Panc1 (cell line): ENCODE measurements at regions not wholly inside any gene's neighbourhood (a gene's known extent, or its start where the extent isn't known, plus 50 kb on each side); places are given as distances from the start of the nearest gene placed in this dataset.

Source experiments
- ATAC-seq: fragments of 200-7000 bp; cut with Tn5 transposase; 2 replicates; pipeline ENCODE4 v1.9.1; 2020; ENCODE audit warnings: mild to moderate bottlenecking, moderate library complexity
- BruUV-seq: library from RNA; stranded (reverse); fragments of 400-500 nt; replicated peaks from 2 replicates; lab custom pipeline; 2021; lab: Mats Ljungman, UMichigan
- CTCF ChIA-PET: fragments of 300-600 bp; sonication (Branson Sonifier 250); formaldehyde crosslinking; loops from one replicate; lab custom pipeline; 2022; ENCODE audit warnings: antibody characterized with exemption; lab: Charles Lee
- POLR2A ChIA-PET: fragments of 300-600 bp; sonication (Branson Sonifier 250); formaldehyde crosslinking; loops from one replicate; lab custom pipeline; 2022; ENCODE audit warnings: antibody characterized with exemption; lab: Charles Lee
- DNase-seq: peaks from one replicate; pipeline ENCODE4 v3.0.0-alpha.2; 2010; ENCODE audit warnings: low read depth, low spot score
- H3K27ac ChIP-seq: 2 replicates; pipeline ENCODE4 v1.5.1; 2011; ENCODE audit warnings: mild to moderate bottlenecking, low read length, inconsistent platforms
- H3K27me3 ChIP-seq: fragments of 200-500 bp; sonication (Bioruptor generic); 2 replicates; pipeline ENCODE4 v1.6.0; 2014; ENCODE audit warnings: low read length, inconsistent platforms; ENCODE audit not compliant: control insufficient read depth, insufficient read depth
- H3K36me3 ChIP-seq: fragments of 200-500 bp; sonication (Bioruptor generic); 2 replicates; pipeline ENCODE4 v1.5.1; 2014; ENCODE audit warnings: inconsistent platforms, mild to moderate bottlenecking, low read length, moderate library complexity; ENCODE audit not compliant: control insufficient read depth, insufficient read depth
- H3K4me1 ChIP-seq: 2 replicates; pipeline ENCODE4 v1.5.1; 2011; ENCODE audit warnings: inconsistent platforms, mild to moderate bottlenecking, low read length, moderate library complexity; ENCODE audit not compliant: control insufficient read depth, insufficient read depth
- H3K4me3 ChIP-seq, 2 experiments: 2 replicates each; pipeline ENCODE4 v1.5.1; 2011 to 2012; ENCODE audit warnings: low read depth in 2 of 2, low read length in 2 of 2, mild to moderate bottlenecking in 2 of 2, inconsistent platforms in 1 of 2, moderate library complexity in 1 of 2
- H3K9me3 ChIP-seq: fragments of 200-500 bp; sonication (Bioruptor generic); 2 replicates; pipeline ENCODE4 v1.5.1; 2014; ENCODE audit warnings: low read depth, mild to moderate bottlenecking, inconsistent platforms, low read length, moderate library complexity; ENCODE audit not compliant: control insufficient read depth, insufficient read depth
- POLR2AphosphoS5 ChIP-seq: IDR thresholded peaks from 2 replicates; pipeline ENCODE4 v1.6.1; 2012; ENCODE audit warnings: mild to moderate bottlenecking, low read depth, low read length, moderate library complexity
- SIN3A ChIP-seq: IDR thresholded peaks from 2 replicates; pipeline ENCODE4 v1.6.1; 2012; ENCODE audit warnings: low read depth, mild to moderate bottlenecking, low read length, moderate library complexity, borderline replicate concordance; ENCODE audit not compliant: insufficient read depth
- TCF7L2 ChIP-seq: IDR thresholded peaks from 2 replicates; pipeline ENCODE4 v1.6.1; 2011; ENCODE audit warnings: mild to moderate bottlenecking, low read depth, low read length, inconsistent platforms
- in situ Hi-C: cut with HindIII; loops from 2 replicates; pipeline ENCODE4 v1.10.0; 2016; ENCODE audit warnings: low sequenced_read_pairs, low pct_unique_long_range_greater_than_20kb
- intact Hi-C: fragments of 100-400 bp; cut with micrococcal nuclease; formaldehyde crosslinking; loops from one replicate; pipeline ENCODE4 v1.10.0; 2022; ENCODE audit not compliant: unreplicated experiment
- TF ChIP-seq, protein P1 (sequence below), 2 experiments: IDR thresholded peaks; 2 replicates each; pipeline ENCODE4 v1.6.1; 2011 to 2012; ENCODE audit warnings: low read depth in 2 of 2, control low read depth in 1 of 2, low read length in 1 of 2, mild to moderate bottlenecking in 1 of 2, moderate library complexity in 1 of 2; ENCODE audit not compliant: insufficient read depth in 1 of 2
- TF ChIP-seq, protein P2 (sequence below): fragments of 450-650 bp; IDR thresholded peaks from 2 replicates; pipeline ENCODE4 v1.5.1; 2017; ENCODE audit warnings: mild to moderate bottlenecking

GRCh38 chr2:16326711-16327300, 338.8 kb downstream of the CYRIA start:
- ChIA-PET POLR2A (no interaction called here), CTCF (no interaction called here)
- Histone ChIP-seq H3K4me1 (no peaks in the 10 kb centered on the region), H3K27ac (no peak overlapping the region), H3K9me3 (no peaks in the 10 kb centered on the region), H3K4me3 (no peak overlapping the region), H3K36me3 (no peaks in the 10 kb centered on the region), H3K27me3 (no peaks in the 10 kb centered on the region)
- intact Hi-C loops: no loop called here
- BruUV-seq: no TSS peak
- in situ Hi-C loops: no loop called here
- no peak for TF ChIP-seq POLR2AphosphoS5
- DNase-seq (no peak), ATAC-seq (no peak)

DNA sequence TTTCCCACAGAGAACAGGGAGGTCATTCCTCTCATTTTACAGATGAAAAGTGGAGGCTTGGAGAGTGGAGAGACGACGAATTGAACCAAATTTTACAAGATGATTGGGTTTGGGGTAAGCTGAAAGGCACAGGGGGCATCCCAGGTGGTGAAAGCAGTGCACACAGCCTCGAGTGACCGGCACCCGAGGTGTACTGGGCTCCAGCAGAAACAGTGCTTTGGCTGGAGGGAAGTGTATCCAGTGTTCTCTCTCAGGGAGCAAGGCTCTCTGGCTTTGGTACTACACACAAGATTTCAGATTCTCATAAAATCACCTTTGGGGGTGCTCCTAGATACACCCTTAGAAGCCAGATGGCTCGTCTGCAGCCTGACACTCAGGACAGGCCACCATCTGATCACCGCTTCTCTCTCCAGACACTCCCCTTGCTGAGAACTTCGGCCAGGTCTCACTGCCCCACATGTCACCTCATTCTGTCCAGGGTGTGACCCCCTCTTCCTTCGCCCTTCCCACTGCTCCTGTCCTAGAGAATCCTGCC, 339.6 kb downstream of the CYRIA start:
- in situ Hi-C loops (no loop called here), intact Hi-C loops (no loop called here)
- H3K36me3 ChIP-seq: no peaks in the 10 kb centered on the region
- no peaks in the 10 kb centered on the region for H3K4me1 ChIP-seq
- no peak overlapping the region for H3K27ac ChIP-seq
- ATAC-seq (no peak), DNase-seq (no peak)
- no peaks in the 10 kb centered on the region for H3K9me3 ChIP-seq
- ChIA-PET POLR2A (no interaction called here), CTCF (no interaction called here)
- TF ChIP-seq TCF7L2 (no peak), SIN3A (no peak), POLR2AphosphoS5 (no peak)
- TF ChIP-seq, protein P1, sequence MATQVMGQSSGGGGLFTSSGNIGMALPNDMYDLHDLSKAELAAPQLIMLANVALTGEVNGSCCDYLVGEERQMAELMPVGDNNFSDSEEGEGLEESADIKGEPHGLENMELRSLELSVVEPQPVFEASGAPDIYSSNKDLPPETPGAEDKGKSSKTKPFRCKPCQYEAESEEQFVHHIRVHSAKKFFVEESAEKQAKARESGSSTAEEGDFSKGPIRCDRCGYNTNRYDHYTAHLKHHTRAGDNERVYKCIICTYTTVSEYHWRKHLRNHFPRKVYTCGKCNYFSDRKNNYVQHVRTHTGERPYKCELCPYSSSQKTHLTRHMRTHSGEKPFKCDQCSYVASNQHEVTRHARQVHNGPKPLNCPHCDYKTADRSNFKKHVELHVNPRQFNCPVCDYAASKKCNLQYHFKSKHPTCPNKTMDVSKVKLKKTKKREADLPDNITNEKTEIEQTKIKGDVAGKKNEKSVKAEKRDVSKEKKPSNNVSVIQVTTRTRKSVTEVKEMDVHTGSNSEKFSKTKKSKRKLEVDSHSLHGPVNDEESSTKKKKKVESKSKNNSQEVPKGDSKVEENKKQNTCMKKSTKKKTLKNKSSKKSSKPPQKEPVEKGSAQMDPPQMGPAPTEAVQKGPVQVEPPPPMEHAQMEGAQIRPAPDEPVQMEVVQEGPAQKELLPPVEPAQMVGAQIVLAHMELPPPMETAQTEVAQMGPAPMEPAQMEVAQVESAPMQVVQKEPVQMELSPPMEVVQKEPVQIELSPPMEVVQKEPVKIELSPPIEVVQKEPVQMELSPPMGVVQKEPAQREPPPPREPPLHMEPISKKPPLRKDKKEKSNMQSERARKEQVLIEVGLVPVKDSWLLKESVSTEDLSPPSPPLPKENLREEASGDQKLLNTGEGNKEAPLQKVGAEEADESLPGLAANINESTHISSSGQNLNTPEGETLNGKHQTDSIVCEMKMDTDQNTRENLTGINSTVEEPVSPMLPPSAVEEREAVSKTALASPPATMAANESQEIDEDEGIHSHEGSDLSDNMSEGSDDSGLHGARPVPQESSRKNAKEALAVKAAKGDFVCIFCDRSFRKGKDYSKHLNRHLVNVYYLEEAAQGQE (IDR thresholded peaks at IDR 0.05; ENCODE audit: insufficient read depth in 1 of 2, low read depth in 2 of 2, low read length in 1 of 2): no peak
- TF ChIP-seq, protein P2, sequence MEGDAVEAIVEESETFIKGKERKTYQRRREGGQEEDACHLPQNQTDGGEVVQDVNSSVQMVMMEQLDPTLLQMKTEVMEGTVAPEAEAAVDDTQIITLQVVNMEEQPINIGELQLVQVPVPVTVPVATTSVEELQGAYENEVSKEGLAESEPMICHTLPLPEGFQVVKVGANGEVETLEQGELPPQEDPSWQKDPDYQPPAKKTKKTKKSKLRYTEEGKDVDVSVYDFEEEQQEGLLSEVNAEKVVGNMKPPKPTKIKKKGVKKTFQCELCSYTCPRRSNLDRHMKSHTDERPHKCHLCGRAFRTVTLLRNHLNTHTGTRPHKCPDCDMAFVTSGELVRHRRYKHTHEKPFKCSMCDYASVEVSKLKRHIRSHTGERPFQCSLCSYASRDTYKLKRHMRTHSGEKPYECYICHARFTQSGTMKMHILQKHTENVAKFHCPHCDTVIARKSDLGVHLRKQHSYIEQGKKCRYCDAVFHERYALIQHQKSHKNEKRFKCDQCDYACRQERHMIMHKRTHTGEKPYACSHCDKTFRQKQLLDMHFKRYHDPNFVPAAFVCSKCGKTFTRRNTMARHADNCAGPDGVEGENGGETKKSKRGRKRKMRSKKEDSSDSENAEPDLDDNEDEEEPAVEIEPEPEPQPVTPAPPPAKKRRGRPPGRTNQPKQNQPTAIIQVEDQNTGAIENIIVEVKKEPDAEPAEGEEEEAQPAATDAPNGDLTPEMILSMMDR: no peak
- no peaks in the 10 kb centered on the region for H3K27me3 ChIP-seq
- no peak overlapping the region for H3K4me3 ChIP-seq
- no TSS peak for BruUV-seq
